Cerebellar cortex (tissue), 1 donor: ENCODE measurements at regions not wholly inside any gene's neighbourhood (a gene's known extent, or its start where the extent isn't known, plus 50 kb on each side); places are given as distances from the start of the nearest gene placed in this dataset.

Experiments
- DNase-seq: peaks from one replicate; pipeline ENCODE4 v3.0.0-alpha.2; 2015; ENCODE audit warnings: low spot score

DNA sequence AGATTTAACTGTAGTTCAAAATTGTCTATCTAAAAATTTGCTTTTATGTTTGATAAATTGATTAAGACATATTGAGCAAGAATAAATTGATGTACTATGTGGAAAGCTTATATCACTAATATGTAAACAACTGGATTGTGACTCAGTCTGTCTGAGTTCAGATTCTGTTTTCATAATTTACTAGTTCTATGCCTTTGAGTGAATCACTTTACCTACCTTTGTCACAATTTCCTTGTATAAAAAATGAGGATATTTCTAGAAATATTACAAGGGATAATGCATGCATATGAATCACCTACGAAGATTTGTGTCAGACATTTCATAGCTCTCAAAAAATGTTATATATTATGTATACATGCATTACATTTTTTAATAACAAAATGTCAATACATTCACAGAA is 245.1 kb upstream of the ZWINT start:
- no peak for DNase-seq

DNA sequence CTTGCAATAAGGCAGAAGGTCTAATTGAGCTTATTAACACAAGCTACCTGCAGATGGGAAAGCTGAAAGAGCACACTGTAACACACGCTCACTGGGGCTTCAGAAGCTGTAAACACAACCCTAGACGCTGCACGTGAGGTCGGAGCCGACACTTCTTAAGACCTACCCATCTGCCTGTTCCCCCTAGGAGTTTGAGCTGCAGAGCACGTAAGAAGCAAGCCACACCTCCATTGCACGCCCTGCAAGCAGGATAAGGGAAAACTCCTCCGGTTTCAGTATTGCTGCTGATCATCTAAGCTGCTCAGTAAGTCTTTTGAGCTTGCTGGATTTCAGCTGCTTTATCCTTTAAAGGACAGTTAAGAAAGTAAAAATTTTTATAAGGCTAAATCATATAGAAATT is 244.0 kb upstream of the ZWINT start:
- no peak for DNase-seq

DNA sequence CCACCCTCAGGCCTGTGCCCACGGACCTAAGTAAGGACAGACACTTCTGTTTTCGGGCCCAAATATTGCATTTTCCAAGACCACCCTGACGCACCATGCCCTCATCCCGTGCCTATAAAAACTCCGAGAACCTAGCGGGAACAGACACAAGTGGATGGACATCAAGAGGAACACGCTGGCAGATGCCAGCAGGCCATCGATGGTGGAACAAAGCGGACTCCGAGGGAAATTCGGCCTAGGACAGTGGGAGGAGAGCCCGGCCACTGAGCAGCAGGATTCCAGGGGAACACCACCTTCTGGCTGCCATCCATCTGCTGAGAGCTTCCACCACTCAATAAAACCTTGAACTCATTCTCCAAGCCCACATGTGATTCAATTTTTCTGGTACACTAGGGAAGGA is 243.6 kb upstream of the ZWINT start:
- DNase-seq = no peak

GRCh38 chr10:56599201-56599600 is 238.1 kb upstream of the ZWINT start:
- DNase-seq = no peak

GRCh38 chr10:56596257-56596656 is 235.2 kb upstream of the ZWINT start:
- DNase-seq = no peak

- DNase-seq = no peak
These were observed 232.1 kb upstream of the ZWINT start for GRCh38 chr10:56593120-56593519.

DNA sequence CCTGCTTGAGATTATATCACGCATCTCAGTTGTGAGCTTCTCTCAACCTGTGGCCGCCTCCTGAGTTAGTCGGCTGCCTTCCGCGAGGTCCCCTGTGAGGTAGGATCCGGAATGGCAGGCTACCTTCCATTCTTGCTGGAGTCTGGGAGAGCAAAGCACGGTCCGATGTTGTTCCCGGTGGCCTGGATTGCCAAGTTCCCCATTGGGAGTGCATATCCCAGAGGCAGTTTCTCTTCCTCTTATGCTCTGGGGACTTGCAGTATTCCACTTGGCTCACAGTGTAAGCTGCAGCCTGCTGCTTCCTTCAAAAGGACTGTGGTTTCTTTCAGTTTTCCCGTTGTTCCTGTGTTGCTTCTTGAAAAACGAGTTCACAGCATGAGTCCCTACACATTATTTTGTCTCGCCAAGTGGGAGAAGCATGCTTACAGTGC is 225.4 kb upstream of the ZWINT start:
- DNase-seq = no peak

DNA sequence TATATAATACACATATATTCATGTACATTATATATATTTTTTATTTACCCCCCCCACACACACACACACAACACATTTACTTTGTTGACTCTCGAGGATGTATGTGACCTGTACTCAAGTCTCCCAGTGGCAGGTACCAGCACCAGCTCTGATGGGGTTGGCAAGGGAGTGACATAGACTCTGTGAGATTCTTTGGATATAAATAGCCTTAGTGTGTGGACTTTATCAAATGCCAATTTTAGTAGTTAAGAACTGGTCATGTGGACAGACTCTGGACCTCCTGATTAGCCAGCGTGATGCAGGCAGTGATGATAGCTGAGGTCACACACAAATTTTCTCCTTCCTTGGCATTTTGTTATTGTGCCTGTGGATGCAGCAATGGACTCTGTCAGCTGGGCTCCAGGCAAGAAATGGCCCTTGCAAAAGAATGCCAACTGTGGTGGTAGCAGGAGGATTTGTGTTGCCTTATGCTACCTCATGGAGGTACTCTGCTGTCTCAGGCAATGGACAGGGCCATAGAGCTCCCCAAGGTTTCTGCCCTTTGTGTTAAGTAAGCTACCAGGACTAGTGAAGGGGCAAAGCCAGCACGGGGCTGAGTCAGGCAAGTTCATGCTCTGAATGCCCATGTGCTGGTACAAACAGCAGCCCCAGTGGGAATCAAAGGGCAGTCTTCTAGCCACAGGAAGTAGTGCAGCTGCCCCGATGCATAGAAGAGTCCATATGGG is 224.6 kb upstream of the ZWINT start:
- no peak for DNase-seq

- no peak for DNase-seq
These were observed 222.3 kb upstream of the ZWINT start for GRCh38 chr10:56583316-56583715.

GRCh38 chr10:56567580-56567979 is 206.5 kb upstream of the ZWINT start:
- no peak for DNase-seq

GRCh38 chr10:56561336-56561735 is 200.3 kb upstream of the ZWINT start:
- no peak for DNase-seq

- no peak for DNase-seq
These were observed 190.0 kb upstream of the ZWINT start for GRCh38 chr10:56551037-56551436.

GRCh38 chr10:56547163-56547562 is 186.1 kb upstream of the ZWINT start:
- DNase-seq = peak; percentile 7

DNA sequence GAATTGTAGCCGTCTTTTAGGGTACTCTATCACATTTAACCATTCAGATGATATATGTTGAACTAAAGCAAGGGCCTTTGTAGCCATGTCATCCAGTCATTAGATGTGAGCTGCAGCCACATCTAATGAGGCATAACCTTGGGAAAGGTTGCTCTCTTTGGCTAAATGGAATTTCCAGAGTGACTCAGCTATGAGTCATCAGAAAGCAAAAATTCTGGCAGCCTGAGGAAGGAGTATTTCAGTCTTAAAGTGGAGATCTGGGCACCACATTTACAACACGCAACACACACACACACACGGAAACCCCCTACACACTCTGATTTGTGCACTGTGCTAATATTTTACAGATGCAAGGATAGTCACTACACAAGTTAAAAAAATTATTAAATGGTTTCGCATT is 176.9 kb upstream of the ZWINT start:
- no peak for DNase-seq

- no peak for DNase-seq
These were observed 161.1 kb upstream of the ZWINT start for GRCh38 chr10:56522166-56522565.

- DNase-seq = no peak
These were observed 147.5 kb upstream of the ZWINT start for GRCh38 chr10:56508562-56508961.

DNA sequence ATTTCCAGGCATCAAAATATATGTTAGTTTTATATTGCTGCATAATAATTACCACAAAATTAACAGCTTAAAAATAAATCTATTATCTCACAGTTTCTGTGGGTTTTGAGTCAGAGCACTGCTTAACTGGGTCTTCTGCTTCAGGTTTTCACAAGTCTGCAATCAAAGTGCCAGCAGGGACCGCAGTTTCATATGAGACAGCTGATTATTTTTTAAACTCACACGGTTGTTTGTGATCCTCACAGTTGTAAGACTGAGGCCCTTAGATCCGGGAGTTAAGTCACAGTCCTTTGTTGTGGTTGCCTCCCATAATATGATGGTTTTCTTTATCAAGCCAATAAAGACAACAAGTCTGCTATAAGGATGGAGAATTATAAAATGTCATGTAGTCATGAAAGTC is 146.0 kb upstream of the ZWINT start:
- DNase-seq = no peak

DNA sequence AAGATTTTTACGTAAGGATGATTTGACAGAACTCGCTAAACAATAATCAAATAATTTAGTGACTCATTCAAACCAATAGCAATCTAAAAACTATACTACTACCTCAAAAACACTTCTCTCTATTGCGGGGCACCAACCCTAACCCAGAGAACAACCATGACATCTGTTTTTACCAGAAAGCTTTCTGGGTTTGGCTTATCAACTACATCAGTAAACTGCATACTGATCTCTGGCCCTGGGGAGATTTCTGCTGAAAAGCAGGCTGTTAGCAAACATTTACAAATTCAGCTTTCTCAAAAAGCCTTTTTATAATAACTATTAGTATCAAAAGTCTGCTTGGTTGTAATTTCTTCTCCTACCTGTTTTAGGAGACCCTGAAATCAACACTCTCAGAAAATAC is 144.5 kb upstream of the ZWINT start:
- DNase-seq = no peak

DNA sequence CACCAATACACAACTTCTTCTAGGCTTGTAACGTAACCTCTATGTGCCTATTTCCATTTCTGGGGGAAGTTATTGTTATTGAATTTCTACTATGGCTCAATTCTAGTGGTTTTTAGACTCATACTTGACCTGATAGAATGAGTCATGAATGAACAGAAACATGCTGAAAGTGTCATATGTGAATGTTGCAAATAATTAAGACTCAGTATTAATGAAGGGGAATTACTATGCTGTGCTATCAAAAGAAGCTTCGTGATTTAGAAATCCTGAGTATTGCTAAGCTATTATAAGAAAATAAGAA is 135.1 kb upstream of the ZWINT start:
- DNase-seq = no peak

- DNase-seq = no peak
These were observed 126.7 kb upstream of the ZWINT start for GRCh38 chr10:56487746-56488145.

GRCh38 chr10:56481521-56482091 is 120.5 kb upstream of the ZWINT start:
- DNase-seq = no peak

DNA sequence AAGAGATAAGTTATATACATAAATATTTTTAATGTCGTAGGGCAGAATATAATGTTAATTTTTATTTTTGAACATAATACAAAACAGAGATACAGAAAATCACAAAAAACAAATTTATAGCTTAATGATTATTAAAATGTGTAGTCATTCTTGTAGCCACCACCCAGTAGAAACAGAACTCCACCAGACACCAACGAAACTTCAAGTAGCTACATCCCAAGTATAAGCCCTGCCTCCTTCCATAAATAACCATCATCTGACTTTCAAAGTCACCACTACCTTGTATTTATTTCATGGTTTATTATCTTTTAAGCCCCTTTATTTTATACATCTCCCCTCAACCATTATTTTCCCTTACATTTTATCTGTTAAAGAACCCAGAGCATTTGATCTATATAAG is 111.9 kb upstream of the ZWINT start:
- no peak for DNase-seq

DNA sequence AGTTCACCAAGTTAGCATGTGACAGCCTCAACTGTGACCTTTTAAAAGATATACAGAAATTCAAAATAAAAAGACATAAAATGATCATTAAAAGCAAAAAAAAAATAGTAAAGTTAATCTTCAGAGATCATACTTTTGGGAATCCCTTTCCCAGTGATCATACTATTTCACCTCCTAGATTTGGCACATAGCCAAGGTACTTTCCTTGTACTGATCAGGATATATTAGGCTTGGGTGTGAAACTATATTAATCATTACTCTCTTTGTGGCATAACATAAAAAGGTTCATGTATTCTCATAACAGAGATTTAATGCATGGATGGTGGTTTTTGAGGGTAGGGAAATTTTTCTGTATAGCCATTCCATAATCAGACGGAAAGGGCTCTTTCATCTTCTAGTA is 109.6 kb upstream of the ZWINT start:
- DNase-seq = no peak

GRCh38 chr10:56469482-56469881 is 108.4 kb upstream of the ZWINT start:
- no peak for DNase-seq
